Brain microvascular endothelial cell (primary cell): ENCODE measurements at regions not wholly inside any gene's neighbourhood (a gene's known extent, or its start where the extent isn't known, plus 50 kb on each side); places are given as distances from the start of the nearest gene placed in this dataset.

Source experiments
- DNase-seq: peaks from one replicate; pipeline ENCODE4 v3.0.0-alpha.2; 2020
- H3K27ac ChIP-seq: fragments of 250-450 bp; sonication (Bioruptor Pico); 2 replicates; pipeline ENCODE4 v1.5.1; 2020; ENCODE audit warnings: mild to moderate bottlenecking, moderate library complexity
- H3K27me3 ChIP-seq: fragments of 250-450 bp; sonication (Bioruptor Pico); replicated peaks from 2 replicates; pipeline ENCODE4 v1.5.1; 2020; ENCODE audit warnings: mild to moderate bottlenecking
- H3K36me3 ChIP-seq: fragments of 250-450 bp; sonication (Bioruptor Pico); replicated peaks from 2 replicates; pipeline ENCODE4 v1.5.1; 2020; ENCODE audit warnings: mild to moderate bottlenecking
- H3K4me3 ChIP-seq: 2 replicates; pipeline ENCODE4 v1.5.1; 2011; ENCODE audit warnings: low read depth, mild to moderate bottlenecking, control low read depth, low read length, moderate library complexity
- CTCF ChIP-seq: IDR thresholded peaks from 2 replicates; pipeline ENCODE4 v1.5.1; 2011; ENCODE audit warnings: low read depth, mild to moderate bottlenecking, moderate library complexity, low read length, control low read depth, inconsistent platforms; ENCODE audit errors: missing control alignments
- in situ Hi-C: cut with HindIII; loops from 2 replicates; pipeline ENCODE4 v1.10.0; 2017; ENCODE audit warnings: low sequenced_read_pairs, low pct_ligation_motif_present

- in situ Hi-C loops = no loop called here
Measured at GRCh38 chr2:181231151-181231550, 226.0 kb upstream of the ITGA4 start.

GRCh38 chr2:181231886-181232621 is 225.1 kb upstream of the ITGA4 start:
- in situ Hi-C loops = no loop called here
- no peak overlapping the region for H3K4me3 ChIP-seq
- DNase-seq = peak; percentile 21
- H3K36me3 ChIP-seq = no peaks in the 10 kb centered on the region
- H3K27me3 ChIP-seq = no peaks in the 10 kb centered on the region
- no peak overlapping the region for H3K27ac ChIP-seq
- no peak for TF ChIP-seq CTCF

More at GRCh38 chr2:181231151-181231550, 226.0 kb upstream of the ITGA4 start:
- no peaks in the 10 kb centered on the region for H3K27me3 ChIP-seq
- no peak overlapping the region for H3K27ac ChIP-seq
- TF ChIP-seq CTCF = no peak
- no peaks in the 10 kb centered on the region for H3K36me3 ChIP-seq
- H3K4me3 ChIP-seq = no peak overlapping the region
- no peak for DNase-seq

- no peak for TF ChIP-seq CTCF
- H3K36me3 ChIP-seq = no peaks in the 10 kb centered on the region
- no peak overlapping the region for H3K27ac ChIP-seq
- in situ Hi-C loops = no loop called here
- no peaks in the 10 kb centered on the region for H3K27me3 ChIP-seq
- no peak for DNase-seq
- H3K4me3 ChIP-seq = no peak overlapping the region
Measured at GRCh38 chr2:181234487-181234891, 222.7 kb upstream of the ITGA4 start.

DNA sequence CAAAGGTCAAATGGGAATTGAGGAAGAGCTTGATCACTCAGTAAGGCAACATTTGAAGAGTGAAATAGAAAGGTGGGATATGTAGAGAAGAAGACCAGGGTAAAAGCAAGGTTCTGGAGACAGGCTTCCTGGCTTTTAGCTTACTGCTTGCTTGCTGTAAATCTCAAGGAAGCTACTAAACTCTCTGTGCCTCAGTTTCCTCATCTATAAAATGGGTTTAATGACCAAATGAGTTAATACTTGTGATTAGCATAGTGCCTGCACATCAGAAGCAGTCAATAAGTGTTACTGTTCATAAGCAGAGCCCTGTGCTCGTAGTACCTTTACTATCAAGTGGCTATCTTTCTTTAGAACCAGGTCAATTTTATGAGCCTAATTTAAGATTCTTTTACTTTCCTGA is 222.2 kb upstream of the ITGA4 start:
- Histone ChIP-seq H3K36me3 (no peaks in the 10 kb centered on the region), H3K27me3 (no peaks in the 10 kb centered on the region), H3K4me3 (no peak overlapping the region), H3K27ac (no peak overlapping the region)
- TF ChIP-seq CTCF = no peak
- no peak for DNase-seq
- in situ Hi-C loops = no loop called here

GRCh38 chr2:181235683-181236459 is 221.3 kb upstream of the ITGA4 start:
- Histone ChIP-seq H3K36me3 (no peaks in the 10 kb centered on the region), H3K27ac (no peak overlapping the region), H3K27me3 (no peaks in the 10 kb centered on the region), H3K4me3 (no peak overlapping the region)
- TF ChIP-seq CTCF = no peak
- in situ Hi-C loops = no loop called here
- no peak for DNase-seq
